H1 (cell line): ENCODE measurements at regions not wholly inside any gene's neighbourhood (a gene's known extent, or its start where the extent isn't known, plus 50 kb on each side); places are given as distances from the start of the nearest gene placed in this dataset.

Source experiments
- CTCF ChIA-PET: fragments of 300-600 bp; sonication (Branson Sonifier 250); formaldehyde crosslinking; loops from one replicate; lab custom pipeline; 2021; ENCODE audit not compliant: partially characterized antibody; lab: Charles Lee
- POLR2A ChIA-PET: fragments of 300-600 bp; sonication (Branson Sonifier 250); formaldehyde crosslinking; loops from one replicate; lab custom pipeline; 2021; ENCODE audit warnings: inconsistent platforms; ENCODE audit not compliant: partially characterized antibody; lab: Charles Lee
- DNase-seq, 2 experiments: peaks; one replicate each; pipeline versions ENCODE4 v3.0.0 to v3.0.0-alpha.2; 2010 to 2022; ENCODE audit warnings: low spot score in 2 of 2, low read depth in 1 of 2, mixed read lengths in 1 of 2
- FAIRE-seq: peaks from 2 replicates; lab custom pipeline; 2011; peaks lifted over from hg19 to GRCh38; lab: Jason Lieb, UNC
- H2AFZ ChIP-seq: 2 replicates; pipeline ENCODE4 v1.8.1; 2012; ENCODE audit warnings: low read length, inconsistent platforms
- H2AK5ac ChIP-seq: 2 replicates; pipeline ENCODE4 v1.6.1; 2013; ENCODE audit warnings: low read depth, low read length
- H2BK120ac ChIP-seq: replicated peaks from 2 replicates; pipeline ENCODE3; 2013; ENCODE audit warnings: low read depth, low read length, inconsistent platforms
- H2BK12ac ChIP-seq: 2 replicates; pipeline ENCODE4 v1.6.1; 2013; ENCODE audit warnings: low read depth, low read length
- H2BK15ac ChIP-seq: 2 replicates; pipeline ENCODE4 v1.6.1; 2013; ENCODE audit warnings: low read length
- H2BK20ac ChIP-seq: 2 replicates; pipeline ENCODE4 v1.6.1; 2013; ENCODE audit warnings: low read length
- H2BK5ac ChIP-seq: 2 replicates; pipeline ENCODE4 v1.6.1; 2013; ENCODE audit warnings: low read depth, low read length
- H3K14ac ChIP-seq: 2 replicates; pipeline ENCODE4 v1.6.1; 2013; ENCODE audit warnings: inconsistent platforms; ENCODE audit not compliant: insufficient read length
- H3K18ac ChIP-seq: 2 replicates; pipeline ENCODE4 v1.6.1; 2013; ENCODE audit warnings: low read length; ENCODE audit errors: extremely low read depth
- H3K23ac ChIP-seq: 2 replicates; pipeline ENCODE4 v1.6.1; 2013; ENCODE audit warnings: inconsistent platforms; ENCODE audit not compliant: insufficient read length
- H3K23me2 ChIP-seq: 2 replicates; pipeline ENCODE4 v1.6.1; 2013; ENCODE audit warnings: low read depth, low read length
- H3K27ac ChIP-seq: 2 replicates; pipeline ENCODE4 v1.6.1; 2011; ENCODE audit warnings: low read depth, low read length, inconsistent platforms
- H3K27me3 ChIP-seq, 4 experiments: replicated peaks in 1 of 4; 1 replicate in 1 of 4; 2 replicates in 3 of 4; pipeline versions ENCODE4 v1.6.1 to v1.8.1; 2011 to 2013; ENCODE audit warnings: low read length in 3 of 4, mild to moderate bottlenecking in 3 of 4, inconsistent platforms in 2 of 4, mixed read lengths in 2 of 4, moderate library complexity in 1 of 4; ENCODE audit not compliant: control insufficient read depth in 3 of 4, insufficient read depth in 3 of 4; ENCODE audit errors: extremely low read depth in 1 of 4
- H3K36me3 ChIP-seq, 4 experiments: 2 replicates each; pipeline versions ENCODE4 v1.6.1 to v1.8.1; 2011 to 2013; ENCODE audit warnings: mild to moderate bottlenecking in 4 of 4, low read length in 3 of 4, moderate library complexity in 2 of 4, control low read depth in 1 of 4, inconsistent platforms in 1 of 4; ENCODE audit not compliant: insufficient read depth in 4 of 4, control insufficient read depth in 2 of 4
- H3K4ac ChIP-seq: replicated peaks from 2 replicates; pipeline ENCODE3; 2013; ENCODE audit warnings: low read length, low read depth, mixed read lengths, inconsistent platforms; ENCODE audit not compliant: insufficient read length
- H3K4me1 ChIP-seq, 4 experiments: replicated peaks in 1 of 4; 1 replicate in 1 of 4; 2 replicates in 3 of 4; pipeline versions ENCODE4 v1.6.1 to v1.8.1; 2011 to 2013; ENCODE audit warnings: low read length in 3 of 4, inconsistent platforms in 2 of 4, mixed read lengths in 1 of 4; ENCODE audit not compliant: insufficient read depth in 4 of 4, control insufficient read depth in 3 of 4
- H3K4me2 ChIP-seq, 2 experiments: 2 replicates each; pipeline versions ENCODE4 v1.6.1 to v1.8.1; 2011 to 2013; ENCODE audit warnings: low read depth in 2 of 2, low read length in 2 of 2, control low read depth in 1 of 2, inconsistent platforms in 1 of 2, mild to moderate bottlenecking in 1 of 2; ENCODE audit not compliant: insufficient read depth in 1 of 2
- H3K4me3 ChIP-seq, 4 experiments: fragments of 200-600, 300-600 bp in 1 of 4; sonication (generic), shearing (Covaris generic), sonication (Bioruptor Twin) in 1 of 4; 2 replicates each; pipeline versions ENCODE4 v1.5.1 to v1.8.1; 2011 to 2016; ENCODE audit warnings: low read length in 4 of 4, low read depth in 3 of 4, control low read depth in 2 of 4, inconsistent platforms in 2 of 4, mild to moderate bottlenecking in 2 of 4, mixed read lengths in 1 of 4, moderate library complexity in 1 of 4; ENCODE audit not compliant: insufficient read depth in 2 of 4; ENCODE audit errors: extremely low read depth in 1 of 4
- H3K56ac ChIP-seq: replicated peaks from 2 replicates; pipeline ENCODE3; 2013; ENCODE audit warnings: low read depth, mild to moderate bottlenecking, mixed read lengths, low read length, inconsistent platforms; ENCODE audit not compliant: insufficient read length
- H3K79me1 ChIP-seq: 2 replicates; pipeline ENCODE4 v1.6.1; 2013; ENCODE audit warnings: low read depth, low read length, control low read depth
- H3K79me2 ChIP-seq, 2 experiments: 2 replicates each; pipeline versions ENCODE4 v1.6.1 to v1.8.1; 2012 to 2013; ENCODE audit warnings: low read length in 2 of 2, mild to moderate bottlenecking in 2 of 2, inconsistent platforms in 1 of 2; ENCODE audit not compliant: insufficient read depth in 2 of 2, control insufficient read depth in 1 of 2
- H3K9ac ChIP-seq, 4 experiments: replicated peaks in 1 of 4; 1 replicate in 1 of 4; 2 replicates in 3 of 4; pipeline versions ENCODE4 v1.6.1 to v1.8.1; 2011 to 2013; ENCODE audit warnings: low read depth in 3 of 4, low read length in 3 of 4, control low read depth in 2 of 4, mild to moderate bottlenecking in 2 of 4, moderate library complexity in 2 of 4, inconsistent platforms in 1 of 4; ENCODE audit errors: extremely low read depth in 1 of 4
- H3K9me3 ChIP-seq, 2 experiments: 2 replicates each; pipeline versions ENCODE4 v1.6.1 to v1.8.1; 2012 to 2013; ENCODE audit warnings: mild to moderate bottlenecking in 2 of 2, moderate library complexity in 2 of 2, control low read depth in 1 of 2, inconsistent platforms in 1 of 2, low read depth in 1 of 2, low read length in 1 of 2, mixed read lengths in 1 of 2; ENCODE audit not compliant: insufficient read depth in 2 of 2
- H4K20me1 ChIP-seq, 2 experiments: replicated peaks in 1 of 2; 2 replicates each; pipeline versions ENCODE3 to v1.8.1; 2011 to 2013; ENCODE audit warnings: inconsistent platforms in 2 of 2, low read length in 2 of 2, mild to moderate bottlenecking in 1 of 2; ENCODE audit not compliant: insufficient read depth in 2 of 2, control insufficient read depth in 1 of 2
- H4K5ac ChIP-seq: 2 replicates; pipeline ENCODE4 v1.6.1; 2013; ENCODE audit warnings: low read length, low read depth, mixed read lengths, inconsistent platforms; ENCODE audit not compliant: insufficient read length
- H4K8ac ChIP-seq: 2 replicates; pipeline ENCODE4 v1.8.0; 2013; ENCODE audit warnings: mild to moderate bottlenecking, moderate library complexity, low read length, inconsistent platforms; ENCODE audit not compliant: insufficient read depth; ENCODE audit errors: extremely low read depth
- H4K91ac ChIP-seq: replicated peaks from 2 replicates; pipeline ENCODE3; 2013; ENCODE audit warnings: low read length, mixed read lengths, inconsistent platforms; ENCODE audit not compliant: insufficient read length
- ATF3 ChIP-seq: IDR thresholded peaks from 2 replicates; pipeline ENCODE4 v1.6.1; 2011; ENCODE audit warnings: low read depth, mild to moderate bottlenecking, low read length; ENCODE audit not compliant: insufficient read depth
- BACH1 ChIP-seq: IDR thresholded peaks from 2 replicates; pipeline ENCODE4 v1.6.1; 2012; ENCODE audit warnings: low read length, improper control_type of control experiment
- CEBPB ChIP-seq: IDR thresholded peaks from 2 replicates; pipeline ENCODE4 v1.6.1; 2012; ENCODE audit warnings: low read depth, low read length
- CREB1 ChIP-seq: IDR thresholded peaks from 2 replicates; pipeline ENCODE4 v1.6.1; 2012; ENCODE audit warnings: inconsistent platforms
- E2F6 ChIP-seq: IDR thresholded peaks from 2 replicates; pipeline ENCODE4 v1.6.1; 2012; ENCODE audit warnings: inconsistent platforms
- FOSL1 ChIP-seq: IDR thresholded peaks from 2 replicates; pipeline ENCODE4 v1.6.1; 2011; ENCODE audit warnings: mild to moderate bottlenecking, low read depth, low read length, moderate library complexity; ENCODE audit not compliant: insufficient read depth
- MAFK ChIP-seq: IDR thresholded peaks from 2 replicates; pipeline ENCODE4 v1.6.1; 2012; ENCODE audit warnings: low read depth, mild to moderate bottlenecking, improper control_type of control experiment, low read length
- MAX ChIP-seq: IDR thresholded peaks from 2 replicates; pipeline ENCODE4 v1.6.1; 2012; ENCODE audit warnings: inconsistent platforms
- PHF8 ChIP-seq: fragments of 200-600 bp; sonication (generic); conservative IDR thresholded peaks from 2 replicates; pipeline ENCODE4 v1.7.1; 2012; ENCODE audit warnings: low read depth, mild to moderate bottlenecking, inconsistent platforms, low read length, moderate library complexity
- POLR2A ChIP-seq, 2 experiments: IDR thresholded peaks; 1 replicate in 1 of 2; 2 replicates in 1 of 2; pipeline ENCODE4 v1.6.1; 2011; ENCODE audit warnings: low read depth in 2 of 2, low read length in 2 of 2, mild to moderate bottlenecking in 2 of 2; ENCODE audit errors: control extremely low read depth in 1 of 2
- POU5F1 ChIP-seq: IDR thresholded peaks from 2 replicates; pipeline ENCODE4 v1.6.1; 2011; ENCODE audit warnings: low read depth, mild to moderate bottlenecking, low read length, moderate library complexity
- RNF2 ChIP-seq: fragments of 200-900, 300-1000 bp; sonication (generic); IDR thresholded peaks from 2 replicates; pipeline ENCODE4 v1.7.1; 2016; ENCODE audit warnings: borderline replicate concordance, low read depth, mild to moderate bottlenecking, antibody characterized with exemption, low read length; ENCODE audit not compliant: poor library complexity, severe bottlenecking; ENCODE audit errors: missing control alignments
- SIRT6 ChIP-seq: IDR thresholded peaks from one replicate; pipeline ENCODE4 v1.7.1; 2012; ENCODE audit warnings: low read length, inconsistent platforms
- SUZ12 ChIP-seq: fragments of 200-600 bp; sonication (generic); IDR thresholded peaks from 2 replicates; pipeline ENCODE4 v1.6.1; 2012; ENCODE audit warnings: mild to moderate bottlenecking, inconsistent platforms, low read length, moderate library complexity, mixed read lengths
- TCF12 ChIP-seq: IDR thresholded peaks from 2 replicates; pipeline ENCODE4 v1.6.1; 2011; ENCODE audit warnings: low read depth, mild to moderate bottlenecking, low read length
- WGBS, 2 experiments: shearing (Covaris generic) in 1 of 2; methylation state at CpG; one replicate each; pipeline versions ENCODE4 v1.1.6 to v1.1.7; 2013 to 2015; ENCODE audit warnings: low lambda C conversion rate in 2 of 2, mixed read lengths in 2 of 2, inconsistent platforms in 1 of 2, low coverage in 1 of 2, missing lambda C conversion rate in 1 of 2; ENCODE audit not compliant: insufficient replicate concordance in 2 of 2, insufficient coverage in 1 of 2, insufficient read length in 1 of 2; ENCODE audit errors: extremely low coverage in 1 of 2, missing lambda C conversion rate in 1 of 2; 5-methylcytosine and 5-hydroxymethylcytosine counted together

GRCh38 chr4:116064331-116064730 lies 950.9 kb upstream of the NDST4 start:
- H2AK5ac ChIP-seq: no peak overlapping the region
- TF ChIP-seq MAFK (no peak), SIRT6 (no peak), SUZ12 (no peak), E2F6 (no peak), MAX (no peak), BACH1 (no peak), CREB1 (no peak), ATF3 (no peak), RNF2 (no peak), POLR2A (IDR thresholded peaks at IDR 0.05; ENCODE audit: control extremely low read depth in 1 of 2, low read depth in 2 of 2, low read length in 2 of 2) (no peak), POU5F1 (no peak), FOSL1 (no peak), TCF12 (no peak), PHF8 (no peak), CEBPB (no peak)

More at GRCh38 chr4:116064331-116064730, 950.9 kb upstream of the NDST4 start:
- Histone ChIP-seq H3K36me3 (no peaks in the 10 kb centered on the region), H2BK20ac (no peak overlapping the region), H2BK15ac (no peak overlapping the region), H4K8ac (no peak overlapping the region), H2BK5ac (no peak overlapping the region), H3K27ac (no peak overlapping the region), H4K20me1 (no peaks in the 10 kb centered on the region), H3K56ac (no peak overlapping the region), H3K18ac (no peak overlapping the region), H3K4me2 (no peak overlapping the region), H3K9me3 (peaks cover 0 to 2% of the 10 kb centered on the region in 2 experiments; a peak in 1 of 4 replicates), H4K91ac (no peak overlapping the region), H4K5ac (no peak overlapping the region), H3K23ac (no peak overlapping the region), H2AFZ (no peak overlapping the region), H3K23me2 (no peaks in the 10 kb centered on the region), H3K4me1 (no peaks in the 10 kb centered on the region), H3K4ac (no peak overlapping the region), H3K4me3 (no peak overlapping the region), H2BK120ac (no peak overlapping the region), H3K27me3 (no peaks in the 10 kb centered on the region), H3K79me1 (no peaks in the 10 kb centered on the region), H2BK12ac (no peak overlapping the region), H3K9ac (no peak overlapping the region), H3K79me2 (no peaks in the 10 kb centered on the region), H3K14ac (no peak overlapping the region)
- 90% methylated on average over 2 of the region's 2 CpGs; no CpG with 5 or more reads in 1 of the 2 experiments for WGBS, 2 experiments
- DNase-seq: no peak
- no peak for FAIRE-seq
- ChIA-PET CTCF (no interaction called here), POLR2A (no interaction called here)
